ENCODE measurements at regions not wholly inside any gene's neighbourhood (a gene's known extent, or its start where the extent isn't known, plus 50 kb on each side); places are given as distances from the start of the nearest gene placed in this dataset.

GRCh38 chr12:111209811-111210210 lies 159.1 kb downstream of the PHETA1 start (continued):
- TF ChIP-seq CHD7 (IDR thresholded peaks at IDR 0.05; ENCODE audit: insufficient replicate concordance, low read length) (no peak), USF2 (IDR thresholded peaks at IDR 0.05; ENCODE audit: low read length) (no peak), TBP (IDR thresholded peaks at IDR 0.05; ENCODE audit: low read depth, low read length) (no peak), EZH2 (IDR thresholded peaks at IDR 0.05; ENCODE audit: low read depth, low read length, severe bottlenecking) (no peak), MAX (IDR thresholded peaks at IDR 0.05) (no peak), NRF1 (IDR thresholded peaks at IDR 0.05; ENCODE audit: low read depth, low read length) (no peak), POLR2A (IDR thresholded peaks at IDR 0.05; ENCODE audit: control extremely low read depth in 1 of 2, low read depth in 2 of 2, low read length in 2 of 2) (no peak), ZNF274 (IDR thresholded peaks at IDR 0.05; ENCODE audit: borderline replicate concordance, extremely low read depth, low read length) (no peak), SUZ12 (IDR thresholded peaks at IDR 0.05; ENCODE audit: low read length) (no peak), SIN3A (conservative IDR thresholded peaks at IDR 0.05 in 1 of 2, IDR thresholded peaks at IDR 0.05 in 1 of 2; ENCODE audit: low read depth in 1 of 2, low read length in 2 of 2) (no peak), SP2 (IDR thresholded peaks at IDR 0.05; ENCODE audit: low read length) (no peak)
